OCI-LY1 (cell line): ENCODE measurements at regions not wholly inside any gene's neighbourhood (a gene's known extent, or its start where the extent isn't known, plus 50 kb on each side); places are given as distances from the start of the nearest gene placed in this dataset.

ENCODE experiments used
- H2AFZ ChIP-seq: fragments of 200-600 bp; sonication (generic), shearing (Covaris generic); 2 replicates; pipeline ENCODE4 v1.6.0; 2014; ENCODE audit warnings: antibody characterized with exemption, mild to moderate bottlenecking, low read length
- H3F3A ChIP-seq: fragments of 200-600 bp; sonication (generic), shearing (Covaris generic); 2 replicates; pipeline ENCODE4 v1.6.0; 2014; ENCODE audit warnings: mild to moderate bottlenecking, antibody characterized with exemption, low read length, moderate library complexity; ENCODE audit not compliant: insufficient read depth
- H3K27ac ChIP-seq: fragments of 200-600 bp; sonication (generic); 2 replicates; pipeline ENCODE4 v1.5.1; 2014; ENCODE audit warnings: low read length, mixed run types, mild to moderate bottlenecking, low read depth; ENCODE audit not compliant: poor library complexity, severe bottlenecking
- H3K27me3 ChIP-seq: fragments of 200-600 bp; sonication (generic); 2 replicates; pipeline ENCODE4 v1.6.0; 2014; ENCODE audit warnings: antibody characterized with exemption, mild to moderate bottlenecking, low read length, moderate library complexity; ENCODE audit not compliant: insufficient read depth
- H3K36me3 ChIP-seq: fragments of 200-600 bp; sonication (generic); 2 replicates; pipeline ENCODE4 v1.6.1; 2014; ENCODE audit warnings: mild to moderate bottlenecking, antibody characterized with exemption, low read length, moderate library complexity, mixed read lengths; ENCODE audit not compliant: insufficient read depth
- H3K4me1 ChIP-seq: fragments of 200-600 bp; sonication (generic); 2 replicates; pipeline ENCODE4 v1.5.1; 2014; ENCODE audit warnings: mild to moderate bottlenecking, low read length, moderate library complexity; ENCODE audit not compliant: insufficient read depth, severe bottlenecking
- H3K4me2 ChIP-seq: fragments of 200-600 bp; sonication (generic), shearing (Covaris generic); 2 replicates; pipeline ENCODE4 v1.6.1; 2014; ENCODE audit warnings: low read length
- H3K4me3 ChIP-seq: fragments of 200-600 bp; sonication (generic); 2 replicates; pipeline ENCODE4 v1.5.1; 2014; ENCODE audit warnings: low read length, low read depth, mild to moderate bottlenecking, mixed read lengths; ENCODE audit not compliant: poor library complexity, severe bottlenecking
- H3K79me2 ChIP-seq: fragments of 200-600 bp; shearing (Covaris generic); 2 replicates; pipeline ENCODE4 v1.6.1; 2016; ENCODE audit warnings: mixed run types, low read length, mixed read lengths; ENCODE audit not compliant: insufficient read depth
- H3K9ac ChIP-seq: fragments of 200-600 bp; sonication (generic), shearing (Covaris generic); 2 replicates; pipeline ENCODE4 v1.6.1; 2014; ENCODE audit warnings: mild to moderate bottlenecking, low read length, mixed read lengths
- H3K9me2 ChIP-seq: fragments of 200-600 bp; sonication (generic), shearing (Covaris generic); 2 replicates; pipeline ENCODE4 v1.6.1; 2014; ENCODE audit warnings: low read depth, mild to moderate bottlenecking, low read length, mixed read lengths
- H3K9me3 ChIP-seq: fragments of 200-600 bp; shearing (Covaris generic); 2 replicates; pipeline ENCODE4 v1.6.1; 2014; ENCODE audit warnings: low read length, mixed read lengths
- H4K20me1 ChIP-seq: fragments of 200-600 bp; sonication (generic), shearing (Covaris generic); 2 replicates; pipeline ENCODE4 v1.6.0; 2016; ENCODE audit warnings: mild to moderate bottlenecking, low read length; ENCODE audit not compliant: insufficient read depth
- EZH2 ChIP-seq: fragments of 200-600 bp; sonication (generic), shearing (Covaris generic); IDR thresholded peaks from 2 replicates; pipeline ENCODE4 v1.8.0; 2017; ENCODE audit warnings: borderline replicate concordance, mixed run types, mild to moderate bottlenecking, antibody characterized with exemption, low read length, moderate library complexity, mixed read lengths
- TF ChIP-seq, protein P1 (sequence below): fragments of 200-600 bp; sonication (generic), shearing (Covaris generic); IDR thresholded peaks from 2 replicates; pipeline ENCODE4 v1.5.1; 2017; ENCODE audit warnings: mild to moderate bottlenecking, antibody characterized with exemption, low read length, moderate library complexity, mixed read lengths

- H3F3A ChIP-seq, result no peaks in the 10 kb centered on the region
- H3K27me3 ChIP-seq, result no peaks in the 10 kb centered on the region
- no peaks in the 10 kb centered on the region for H3K36me3 ChIP-seq
- H3K9me3 ChIP-seq, result no peaks in the 10 kb centered on the region
- H3K27ac ChIP-seq, result no peak overlapping the region
- TF ChIP-seq EZH2, result no peak
- TF ChIP-seq, protein P1, sequence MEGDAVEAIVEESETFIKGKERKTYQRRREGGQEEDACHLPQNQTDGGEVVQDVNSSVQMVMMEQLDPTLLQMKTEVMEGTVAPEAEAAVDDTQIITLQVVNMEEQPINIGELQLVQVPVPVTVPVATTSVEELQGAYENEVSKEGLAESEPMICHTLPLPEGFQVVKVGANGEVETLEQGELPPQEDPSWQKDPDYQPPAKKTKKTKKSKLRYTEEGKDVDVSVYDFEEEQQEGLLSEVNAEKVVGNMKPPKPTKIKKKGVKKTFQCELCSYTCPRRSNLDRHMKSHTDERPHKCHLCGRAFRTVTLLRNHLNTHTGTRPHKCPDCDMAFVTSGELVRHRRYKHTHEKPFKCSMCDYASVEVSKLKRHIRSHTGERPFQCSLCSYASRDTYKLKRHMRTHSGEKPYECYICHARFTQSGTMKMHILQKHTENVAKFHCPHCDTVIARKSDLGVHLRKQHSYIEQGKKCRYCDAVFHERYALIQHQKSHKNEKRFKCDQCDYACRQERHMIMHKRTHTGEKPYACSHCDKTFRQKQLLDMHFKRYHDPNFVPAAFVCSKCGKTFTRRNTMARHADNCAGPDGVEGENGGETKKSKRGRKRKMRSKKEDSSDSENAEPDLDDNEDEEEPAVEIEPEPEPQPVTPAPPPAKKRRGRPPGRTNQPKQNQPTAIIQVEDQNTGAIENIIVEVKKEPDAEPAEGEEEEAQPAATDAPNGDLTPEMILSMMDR, result no peak
- no peak overlapping the region for H3K4me2 ChIP-seq
- H3K4me3 ChIP-seq, result no peak overlapping the region
- H3K79me2 ChIP-seq, result no peaks in the 10 kb centered on the region
- H3K9me2 ChIP-seq, result no peaks in the 10 kb centered on the region
- no peak overlapping the region for H3K9ac ChIP-seq
- H4K20me1 ChIP-seq, result no peaks in the 10 kb centered on the region
- H3K4me1 ChIP-seq, result no peaks in the 10 kb centered on the region
- H2AFZ ChIP-seq, result no peak overlapping the region
Measured at GRCh38 chr15:96960711-96961480, 630.4 kb downstream of the NR2F2 start.

DNA sequence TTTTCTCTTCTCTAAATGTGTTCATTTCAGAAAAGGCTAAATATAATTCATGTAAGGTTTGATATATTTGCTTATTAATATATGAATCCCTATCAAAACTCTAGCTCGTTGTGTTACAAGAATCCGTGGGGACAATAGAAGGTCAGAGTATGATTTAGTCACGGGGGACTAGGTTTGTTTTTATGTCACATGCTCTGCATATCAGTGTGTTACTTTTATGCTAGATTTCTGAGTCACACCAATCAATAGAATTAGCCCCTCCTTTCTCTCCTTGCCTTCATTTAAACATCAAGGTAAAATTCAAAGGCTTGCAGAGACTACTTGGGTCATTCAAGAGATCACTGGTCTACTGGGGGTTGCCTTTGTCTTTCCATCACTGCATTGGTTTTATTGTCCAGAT is 636.1 kb downstream of the NR2F2 start:
- TF ChIP-seq EZH2, result no peak
- TF ChIP-seq, protein P1, result no peak
- no peaks in the 10 kb centered on the region for H3K27me3 ChIP-seq
- no peaks in the 10 kb centered on the region for H3K9me3 ChIP-seq
- H3F3A ChIP-seq, result no peaks in the 10 kb centered on the region
- H3K79me2 ChIP-seq, result no peaks in the 10 kb centered on the region
- no peaks in the 10 kb centered on the region for H4K20me1 ChIP-seq
- H3K4me3 ChIP-seq, result no peak overlapping the region
- H3K9ac ChIP-seq, result no peak overlapping the region
- H3K4me2 ChIP-seq, result no peak overlapping the region
- H3K36me3 ChIP-seq, result no peaks in the 10 kb centered on the region
- H2AFZ ChIP-seq, result no peak overlapping the region
- H3K27ac ChIP-seq, result no peak overlapping the region
- H3K4me1 ChIP-seq, result no peaks in the 10 kb centered on the region
- H3K9me2 ChIP-seq, result no peaks in the 10 kb centered on the region

- no peaks in the 10 kb centered on the region for H3K9me2 ChIP-seq
- no peaks in the 10 kb centered on the region for H3K9me3 ChIP-seq
- TF ChIP-seq, protein P1, result no peak
- no peak for TF ChIP-seq EZH2
Measured at GRCh38 chr15:96969732-96970710, 639.5 kb downstream of the NR2F2 start.

More at GRCh38 chr15:96969732-96970710, 639.5 kb downstream of the NR2F2 start:
- Histone ChIP-seq H3F3A (no peaks in the 10 kb centered on the region), H3K4me3 (no peak overlapping the region), H2AFZ (no peak overlapping the region), H3K79me2 (no peaks in the 10 kb centered on the region), H3K36me3 (no peaks in the 10 kb centered on the region), H3K4me2 (no peak overlapping the region), H3K9ac (no peak overlapping the region), H3K4me1 (no peaks in the 10 kb centered on the region), H3K27ac (no peak overlapping the region), H3K27me3 (no peaks in the 10 kb centered on the region), H4K20me1 (no peaks in the 10 kb centered on the region)
